ENCODE measurements at regions not wholly inside any gene's neighbourhood (a gene's known extent, or its start where the extent isn't known, plus 50 kb on each side); places are given as distances from the start of the nearest gene placed in this dataset.
A peak's percentile ranks its signal among the peaks of the same experiment; 100 is the strongest.

GRCh38 chr6:153503810-153504209 lies 372.7 kb upstream of the RGS17 start:
- no peaks in the 10 kb centered on the region for H3K79me1 ChIP-seq (ENCODE audit: insufficient read depth, low read depth, low read length, poor library complexity, severe bottlenecking)
- no peak overlapping the region for H2BK20ac ChIP-seq (ENCODE audit: low read depth, low read length, poor library complexity, severe bottlenecking)
- no peak overlapping the region for H3K27ac ChIP-seq (ENCODE audit: insufficient read length, low read depth, low read length)
- TF ChIP-seq CTCF (conservative IDR thresholded peaks at IDR 0.05): peak; percentile 62
- H3K9me3 Mint-ChIP-seq: no peaks in the 10 kb centered on the region; a peak in 1 of 5 replicates
- H4K20me1 ChIP-seq (ENCODE audit: control insufficient read depth, insufficient read depth, insufficient read length): no peaks in the 10 kb centered on the region
- no peak overlapping the region for H4K5ac ChIP-seq (ENCODE audit: insufficient read length, low read depth, low read length)
- H3K4me3 Mint-ChIP-seq: no peak overlapping the region
- H3K4ac ChIP-seq (ENCODE audit: low read depth, low read length): no peak overlapping the region
- no peak overlapping the region for H4K91ac ChIP-seq (ENCODE audit: insufficient read length, low read depth, low read length)
- H2BK5ac ChIP-seq (ENCODE audit: insufficient read length, low read length): no peak overlapping the region
- no peak overlapping the region for H4K8ac ChIP-seq (replicated peaks; ENCODE audit: insufficient read length, low read depth, low read length)
- no peaks in the 10 kb centered on the region for H3K27me3 Mint-ChIP-seq (ENCODE audit: low read depth)
- no peak overlapping the region for H3K4me2 ChIP-seq (ENCODE audit: insufficient read depth, insufficient read length, low read length)
- no CpG with 5 or more reads among the region's 4 CpGs for WGBS (ENCODE audit: extremely low coverage, insufficient read length, low lambda C conversion rate)
- H3K23ac ChIP-seq (ENCODE audit: insufficient read length, low read depth, low read length): no peak overlapping the region
- DNase-seq: peak; percentile 56
- no peak overlapping the region for H2BK12ac ChIP-seq (ENCODE audit: insufficient read length, low read depth, low read length)
- H3K4me1 Mint-ChIP-seq: no peaks in the 10 kb centered on the region
- H3K23me2 ChIP-seq (ENCODE audit: insufficient read length, low read depth, low read length, poor library complexity, severe bottlenecking): no peaks in the 10 kb centered on the region
- no peaks in the 10 kb centered on the region for H3K79me2 ChIP-seq (ENCODE audit: insufficient read depth, low read length)
- no peak overlapping the region for H3T11ph ChIP-seq (ENCODE audit: low read length)
- H3K56ac ChIP-seq (ENCODE audit: insufficient read length, low read depth, low read length): no peak overlapping the region
- H3K18ac ChIP-seq (ENCODE audit: insufficient read length, low read depth, low read length): no peak overlapping the region
- H3K27ac Mint-ChIP-seq: no peak overlapping the region
- H3K9me3 ChIP-seq (ENCODE audit: control insufficient read depth, low read depth, low read length): no peaks in the 10 kb centered on the region
- no peak overlapping the region for H2AFZ ChIP-seq (ENCODE audit: low read length)
- H3K36me3 Mint-ChIP-seq (ENCODE audit: insufficient read depth in 1 of 3, low read depth in 3 of 3): no peaks in the 10 kb centered on the region
- no peak overlapping the region for H3K14ac ChIP-seq (ENCODE audit: insufficient read depth, low read length)
- H3K4me1 ChIP-seq (ENCODE audit: insufficient read depth, low read length): no peaks in the 10 kb centered on the region
- H2BK120ac ChIP-seq (ENCODE audit: low read depth, low read length, poor library complexity, severe bottlenecking): no peak overlapping the region
- H3K9ac ChIP-seq (ENCODE audit: extremely low read depth, insufficient read length, low read length): no peak overlapping the region
- H2BK15ac ChIP-seq (ENCODE audit: low read depth, low read length): no peak overlapping the region
- H3K27me3 ChIP-seq (ENCODE audit: insufficient read depth, low read length): no peaks in the 10 kb centered on the region
- no peak overlapping the region for H2AK5ac ChIP-seq (ENCODE audit: insufficient read length, low read length)
